ENCODE measurements at regions not wholly inside any gene's neighbourhood (a gene's known extent, or its start where the extent isn't known, plus 50 kb on each side); places are given as distances from the start of the nearest gene placed in this dataset.

GRCh38 chr6:147065786-147066185 is 138.4 kb upstream of the STXBP5 start:
- TF ChIP-seq CTCF (IDR thresholded peaks at IDR 0.05; ENCODE audit: low read depth, low read length) = no peak

GRCh38 chr6:147067184-147067583 is 137.0 kb upstream of the STXBP5 start:
- Histone ChIP-seq H3K4me1 (ENCODE audit: low read depth) (no peaks in the 10 kb centered on the region), H3K27me3 (no peaks in the 10 kb centered on the region), H3K4me3 (no peak overlapping the region), H3K36me3 (no peaks in the 10 kb centered on the region), H3K27ac (no peak overlapping the region), H3K9me3 (ENCODE audit: low read depth) (no peaks in the 10 kb centered on the region)
- TF ChIP-seq CTCF (IDR thresholded peaks at IDR 0.05; ENCODE audit: low read depth, low read length) = no peak
- peak in 1 of 2 donors; percentile 54 for DNase-seq (ENCODE audit: low read depth in 1 of 2, low spot score in 1 of 2)

More at GRCh38 chr6:147065786-147066185, 138.4 kb upstream of the STXBP5 start:
- no peaks in the 10 kb centered on the region for H3K27me3 ChIP-seq
- H3K4me3 ChIP-seq = no peak overlapping the region
- H3K4me1 ChIP-seq (ENCODE audit: low read depth) = no peaks in the 10 kb centered on the region
- no peak overlapping the region for H3K27ac ChIP-seq
- H3K36me3 ChIP-seq = no peaks in the 10 kb centered on the region
- H3K9me3 ChIP-seq (ENCODE audit: low read depth) = no peaks in the 10 kb centered on the region
- no peak for DNase-seq (ENCODE audit: low read depth in 1 of 2, low spot score in 1 of 2)

GRCh38 chr6:147071776-147072175 is 132.4 kb upstream of the STXBP5 start:
- Histone ChIP-seq H3K27me3 (no peaks in the 10 kb centered on the region), H3K36me3 (no peaks in the 10 kb centered on the region), H3K9me3 (ENCODE audit: low read depth) (no peaks in the 10 kb centered on the region), H3K4me1 (ENCODE audit: low read depth) (no peaks in the 10 kb centered on the region), H3K27ac (no peak overlapping the region), H3K4me3 (no peak overlapping the region)
- no peak for DNase-seq (ENCODE audit: low read depth in 1 of 2, low spot score in 1 of 2)
- no peak for TF ChIP-seq CTCF (IDR thresholded peaks at IDR 0.05; ENCODE audit: low read depth, low read length)

- DNase-seq (ENCODE audit: low read depth in 1 of 2, low spot score in 1 of 2) = no peak
- no peak overlapping the region for H3K4me3 ChIP-seq
- H3K4me1 ChIP-seq (ENCODE audit: low read depth) = no peaks in the 10 kb centered on the region
- H3K36me3 ChIP-seq = no peaks in the 10 kb centered on the region
- no peak overlapping the region for H3K27ac ChIP-seq
- H3K9me3 ChIP-seq (ENCODE audit: low read depth) = no peaks in the 10 kb centered on the region
- TF ChIP-seq CTCF (IDR thresholded peaks at IDR 0.05; ENCODE audit: low read depth, low read length) = no peak
- H3K27me3 ChIP-seq = no peaks in the 10 kb centered on the region
Measured at GRCh38 chr6:147075381-147075780, 128.8 kb upstream of the STXBP5 start.

- Histone ChIP-seq H3K36me3 (no peaks in the 10 kb centered on the region), H3K9me3 (ENCODE audit: low read depth) (no peaks in the 10 kb centered on the region), H3K4me1 (ENCODE audit: low read depth) (no peaks in the 10 kb centered on the region), H3K27me3 (no peaks in the 10 kb centered on the region), H3K27ac (no peak overlapping the region), H3K4me3 (no peak overlapping the region)
- no peak for TF ChIP-seq CTCF (IDR thresholded peaks at IDR 0.05; ENCODE audit: low read depth, low read length)
- DNase-seq (ENCODE audit: low read depth in 1 of 2, low spot score in 1 of 2) = no peak
Measured at GRCh38 chr6:147077251-147077650, 127.0 kb upstream of the STXBP5 start.

GRCh38 chr6:147078106-147078505 is 126.1 kb upstream of the STXBP5 start:
- Histone ChIP-seq H3K9me3 (ENCODE audit: low read depth) (no peaks in the 10 kb centered on the region), H3K36me3 (no peaks in the 10 kb centered on the region), H3K4me1 (ENCODE audit: low read depth) (no peaks in the 10 kb centered on the region), H3K4me3 (no peak overlapping the region), H3K27me3 (no peaks in the 10 kb centered on the region), H3K27ac (no peak overlapping the region)
- no peak for DNase-seq (ENCODE audit: low read depth in 1 of 2, low spot score in 1 of 2)
- TF ChIP-seq CTCF (IDR thresholded peaks at IDR 0.05; ENCODE audit: low read depth, low read length) = no peak

Measured in cardiac muscle cell (in vitro differentiated cells and primary cell).